Renal pelvis (tissue), 1 donor: ENCODE measurements at regions not wholly inside any gene's neighbourhood (a gene's known extent, or its start where the extent isn't known, plus 50 kb on each side); places are given as distances from the start of the nearest gene placed in this dataset.

Experiments
- DNase-seq: peaks from one replicate; pipeline ENCODE4 v3.0.0-alpha.2; 2013

GRCh38 chr13:109436841-109437240 lies 349.5 kb downstream of the IRS2 start:
- no peak for DNase-seq

- no peak for DNase-seq
Measured at GRCh38 chr13:109436055-109436622, 350.2 kb downstream of the IRS2 start.

- DNase-seq = no peak
Measured at GRCh38 chr13:109431217-109431616, 355.2 kb downstream of the IRS2 start.

GRCh38 chr13:109428146-109428545 lies 358.2 kb downstream of the IRS2 start:
- DNase-seq = no peak

GRCh38 chr13:109427695-109428094 lies 358.7 kb downstream of the IRS2 start:
- DNase-seq = no peak

GRCh38 chr13:109427148-109427547 lies 359.2 kb downstream of the IRS2 start:
- DNase-seq = no peak

- no peak for DNase-seq
Measured at GRCh38 chr13:109426690-109426990, 359.7 kb downstream of the IRS2 start.

- no peak for DNase-seq
Measured at GRCh38 chr13:109425821-109426689, 360.3 kb downstream of the IRS2 start.

GRCh38 chr13:109422161-109422560 lies 364.2 kb downstream of the IRS2 start:
- DNase-seq = no peak

- no peak for DNase-seq
Measured at GRCh38 chr13:109419896-109420295, 366.5 kb downstream of the IRS2 start.

- no peak for DNase-seq
Measured at GRCh38 chr13:109418111-109418510, 368.3 kb downstream of the IRS2 start.

GRCh38 chr13:109416001-109416400 lies 370.4 kb downstream of the IRS2 start:
- no peak for DNase-seq

GRCh38 chr13:109415057-109415456 lies 371.3 kb downstream of the IRS2 start:
- DNase-seq = no peak

GRCh38 chr13:109412283-109412901 lies 374.0 kb downstream of the IRS2 start:
- DNase-seq = peak; percentile 68

- DNase-seq = no peak
Measured at GRCh38 chr13:109410868-109411267, 375.5 kb downstream of the IRS2 start.

GRCh38 chr13:109408591-109409382 lies 377.6 kb downstream of the IRS2 start:
- no peak for DNase-seq

GRCh38 chr13:109406376-109406992 lies 379.9 kb downstream of the IRS2 start:
- no peak for DNase-seq

- no peak for DNase-seq
Measured at GRCh38 chr13:109403012-109403421, 383.4 kb downstream of the IRS2 start.

GRCh38 chr13:109401891-109402290 lies 384.5 kb downstream of the IRS2 start:
- no peak for DNase-seq

- no peak for DNase-seq
Measured at GRCh38 chr13:109401307-109401706, 385.1 kb downstream of the IRS2 start.

GRCh38 chr13:109400624-109401257 lies 385.6 kb downstream of the IRS2 start:
- no peak for DNase-seq

GRCh38 chr13:109400209-109400608 lies 386.2 kb downstream of the IRS2 start:
- DNase-seq = no peak
